Suprapubic skin (tissue), 3 donors: ENCODE measurements at regions not wholly inside any gene's neighbourhood (a gene's known extent, or its start where the extent isn't known, plus 50 kb on each side); places are given as distances from the start of the nearest gene placed in this dataset.

Experiments
- POLR2AphosphoS5 ChIP-seq, 3 donors: sonication (generic); formaldehyde crosslinking; IDR thresholded peaks; one replicate each; pipeline ENCODE4 v1.6.1; 2017; ENCODE audit warnings: antibody characterized with exemption in 3 of 3
- TF ChIP-seq, protein P1 (sequence below), 2 donors: fragments of 200-600 bp in 1 of 2; fragments of 450-650 bp in 1 of 2; sonication (generic) in 1 of 2; IDR thresholded peaks; one replicate each; pipeline ENCODE4 v1.5.1; 2016 to 2019; ENCODE audit warnings: antibody characterized with exemption in 2 of 2, mild to moderate bottlenecking in 1 of 2, moderate library complexity in 1 of 2

DNA sequence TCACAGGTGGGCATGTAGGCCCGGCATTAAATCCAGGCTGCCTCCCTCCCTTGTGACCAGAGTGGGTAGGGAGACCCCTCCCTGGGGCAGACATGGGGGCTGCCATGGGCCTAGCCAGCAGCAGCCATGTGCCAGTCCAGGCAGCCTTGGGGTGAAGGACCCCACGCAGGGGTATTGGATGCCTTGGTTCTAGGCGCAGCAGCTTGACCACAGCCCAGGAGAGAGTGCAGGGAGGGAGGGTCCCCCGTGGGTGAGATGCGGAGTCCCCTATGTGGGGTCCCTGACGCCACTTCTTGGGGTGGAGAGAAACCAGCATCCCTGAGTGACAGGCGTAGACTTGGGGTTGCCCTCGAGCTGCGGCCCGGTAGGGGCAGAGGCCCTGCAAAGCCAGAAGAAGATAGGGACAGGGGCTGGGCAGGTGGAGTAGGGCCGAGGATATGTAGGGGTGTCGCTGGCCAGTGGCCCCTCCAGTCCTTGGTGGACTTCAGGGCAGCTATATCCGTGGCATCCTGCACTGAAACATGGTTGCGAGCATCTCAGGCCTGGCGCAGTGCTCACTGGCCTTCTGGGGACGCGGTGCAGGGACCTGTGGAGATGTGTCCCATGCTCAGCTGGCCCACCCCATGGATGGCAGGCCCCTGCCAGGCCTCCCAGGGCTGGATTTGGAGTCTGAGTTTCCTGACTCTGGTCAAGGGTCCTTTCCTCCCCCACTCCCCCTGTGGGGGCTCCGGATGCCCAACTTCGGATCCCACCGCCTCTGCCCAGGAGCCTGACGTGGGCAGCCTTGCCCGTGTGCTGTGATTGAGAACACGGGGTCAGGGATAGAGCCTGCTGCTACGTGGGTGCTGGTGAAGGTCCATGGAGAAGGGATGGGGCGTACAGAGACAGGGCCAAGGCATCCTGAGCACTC, 1179.8 kb downstream of the BRD1 start:
- TF ChIP-seq, protein P1, sequence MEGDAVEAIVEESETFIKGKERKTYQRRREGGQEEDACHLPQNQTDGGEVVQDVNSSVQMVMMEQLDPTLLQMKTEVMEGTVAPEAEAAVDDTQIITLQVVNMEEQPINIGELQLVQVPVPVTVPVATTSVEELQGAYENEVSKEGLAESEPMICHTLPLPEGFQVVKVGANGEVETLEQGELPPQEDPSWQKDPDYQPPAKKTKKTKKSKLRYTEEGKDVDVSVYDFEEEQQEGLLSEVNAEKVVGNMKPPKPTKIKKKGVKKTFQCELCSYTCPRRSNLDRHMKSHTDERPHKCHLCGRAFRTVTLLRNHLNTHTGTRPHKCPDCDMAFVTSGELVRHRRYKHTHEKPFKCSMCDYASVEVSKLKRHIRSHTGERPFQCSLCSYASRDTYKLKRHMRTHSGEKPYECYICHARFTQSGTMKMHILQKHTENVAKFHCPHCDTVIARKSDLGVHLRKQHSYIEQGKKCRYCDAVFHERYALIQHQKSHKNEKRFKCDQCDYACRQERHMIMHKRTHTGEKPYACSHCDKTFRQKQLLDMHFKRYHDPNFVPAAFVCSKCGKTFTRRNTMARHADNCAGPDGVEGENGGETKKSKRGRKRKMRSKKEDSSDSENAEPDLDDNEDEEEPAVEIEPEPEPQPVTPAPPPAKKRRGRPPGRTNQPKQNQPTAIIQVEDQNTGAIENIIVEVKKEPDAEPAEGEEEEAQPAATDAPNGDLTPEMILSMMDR (IDR thresholded peaks at IDR 0.05): no peak
- no peak for TF ChIP-seq POLR2AphosphoS5 (IDR thresholded peaks at IDR 0.05)
